ENCODE measurements at regions not wholly inside any gene's neighbourhood (a gene's known extent, or its start where the extent isn't known, plus 50 kb on each side); places are given as distances from the start of the nearest gene placed in this dataset.

GRCh38 chr11:70863993-70864392 is 388.4 kb downstream of the SHANK2 start:
- no peak for DNase-seq

GRCh38 chr11:70865356-70865755 is 387.0 kb downstream of the SHANK2 start:
- DNase-seq = no peak

GRCh38 chr11:70866834-70867233 is 385.5 kb downstream of the SHANK2 start:
- DNase-seq = no peak

DNA sequence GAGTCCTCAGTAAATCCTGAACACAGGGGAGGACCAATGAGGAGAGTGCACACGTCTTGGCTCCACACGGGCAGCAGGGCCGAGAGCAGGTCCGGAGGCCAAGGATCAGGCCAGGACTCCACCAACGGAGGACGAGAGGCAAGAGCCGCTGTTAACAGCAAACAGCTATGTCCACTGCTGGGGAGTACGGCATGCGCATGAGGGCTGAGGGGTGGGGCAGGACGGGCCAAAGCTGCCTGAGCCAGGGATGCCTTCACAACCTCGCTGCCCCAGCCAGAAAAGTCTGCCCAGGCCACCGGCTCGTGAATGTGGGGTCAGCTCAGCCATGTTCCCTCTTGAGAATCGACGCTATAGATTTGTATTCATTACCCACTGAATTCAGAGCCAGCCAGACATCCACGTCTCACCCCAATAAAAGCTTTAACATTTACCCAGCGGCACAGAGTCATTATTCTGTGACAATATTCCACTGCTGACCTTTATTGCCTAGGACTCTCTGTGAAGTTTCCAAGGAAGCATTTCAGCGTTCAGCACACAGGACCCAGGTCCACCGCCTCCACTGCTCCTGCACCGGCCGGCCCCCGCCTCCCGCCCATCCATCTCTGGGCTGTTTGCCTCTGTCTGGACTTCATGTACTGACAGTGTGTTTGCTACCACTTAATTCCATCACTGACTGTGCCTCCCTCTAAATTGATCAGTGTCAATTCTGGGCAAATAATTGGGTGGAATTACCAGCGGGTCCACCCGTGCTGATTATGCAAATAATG is 384.9 kb downstream of the SHANK2 start:
- DNase-seq = no peak

DNA sequence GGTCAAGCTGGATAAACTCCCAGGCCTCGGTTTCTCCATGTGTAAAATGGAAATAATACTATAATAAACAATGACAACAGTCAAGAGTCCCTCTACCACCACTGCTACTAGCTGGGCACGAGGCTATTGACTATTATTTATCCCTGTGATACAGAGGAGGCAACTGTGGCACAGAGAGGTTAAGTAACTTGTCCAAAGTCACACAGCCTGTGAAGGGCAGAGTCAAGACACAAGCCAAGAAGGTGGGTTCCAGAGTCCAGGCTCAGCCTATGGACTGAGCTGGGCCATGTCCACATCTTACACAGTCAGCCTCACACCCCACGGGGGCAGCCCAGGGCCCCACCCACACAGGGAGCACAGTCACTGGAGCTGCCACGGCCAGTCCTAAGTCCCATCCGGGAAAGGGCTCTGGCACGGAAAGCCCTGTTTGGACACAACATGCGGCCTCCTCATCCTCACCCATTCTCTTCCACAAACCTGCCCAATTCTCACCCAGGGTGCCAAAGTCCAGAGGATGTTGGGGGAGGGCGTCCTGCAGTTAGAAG is 384.0 kb downstream of the SHANK2 start:
- DNase-seq = no peak

DNA sequence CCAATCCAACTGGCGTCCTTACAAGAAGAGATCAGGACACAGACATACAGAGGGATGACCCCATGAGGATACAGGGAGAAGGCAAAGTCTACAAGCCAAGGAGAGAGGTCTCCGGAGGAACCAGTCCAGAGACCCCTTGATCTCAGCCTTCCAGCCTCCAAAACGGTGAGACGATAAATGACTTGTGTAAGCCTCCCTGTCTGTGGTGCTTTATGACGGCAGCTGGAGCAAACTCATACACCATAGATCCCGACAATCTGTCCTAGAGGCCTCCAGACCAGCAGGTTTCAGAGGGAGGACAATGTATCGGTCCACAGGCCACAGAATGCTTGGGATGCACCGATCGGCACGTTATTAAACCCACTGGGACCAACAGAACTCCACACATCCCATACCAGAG is 383.3 kb downstream of the SHANK2 start:
- DNase-seq = no peak

- no peak for DNase-seq
Measured at GRCh38 chr11:70871881-70872280, 380.5 kb downstream of the SHANK2 start.

DNA sequence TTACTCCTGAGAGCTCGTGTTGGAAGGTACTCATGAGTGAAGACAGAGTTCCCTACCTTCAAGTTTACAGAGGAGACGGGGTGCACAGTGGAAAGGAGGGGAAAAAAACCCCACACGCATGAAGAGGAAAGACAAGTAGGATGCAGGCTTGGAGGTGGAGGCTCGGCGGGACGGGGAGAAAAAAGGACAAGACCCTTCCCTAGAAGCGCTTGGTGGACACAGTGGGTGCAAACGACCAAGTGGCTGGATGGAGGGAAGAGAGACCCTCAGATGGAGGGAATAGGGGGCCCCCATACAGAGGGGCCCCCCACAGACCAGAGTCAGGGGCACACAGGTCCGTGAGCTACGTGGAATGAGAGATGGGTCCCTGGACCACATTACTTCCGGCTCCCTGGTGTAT is 380.1 kb downstream of the SHANK2 start:
- no peak for DNase-seq

- DNase-seq = no peak
Measured at GRCh38 chr11:70872955-70873735, 379.2 kb downstream of the SHANK2 start.

DNA sequence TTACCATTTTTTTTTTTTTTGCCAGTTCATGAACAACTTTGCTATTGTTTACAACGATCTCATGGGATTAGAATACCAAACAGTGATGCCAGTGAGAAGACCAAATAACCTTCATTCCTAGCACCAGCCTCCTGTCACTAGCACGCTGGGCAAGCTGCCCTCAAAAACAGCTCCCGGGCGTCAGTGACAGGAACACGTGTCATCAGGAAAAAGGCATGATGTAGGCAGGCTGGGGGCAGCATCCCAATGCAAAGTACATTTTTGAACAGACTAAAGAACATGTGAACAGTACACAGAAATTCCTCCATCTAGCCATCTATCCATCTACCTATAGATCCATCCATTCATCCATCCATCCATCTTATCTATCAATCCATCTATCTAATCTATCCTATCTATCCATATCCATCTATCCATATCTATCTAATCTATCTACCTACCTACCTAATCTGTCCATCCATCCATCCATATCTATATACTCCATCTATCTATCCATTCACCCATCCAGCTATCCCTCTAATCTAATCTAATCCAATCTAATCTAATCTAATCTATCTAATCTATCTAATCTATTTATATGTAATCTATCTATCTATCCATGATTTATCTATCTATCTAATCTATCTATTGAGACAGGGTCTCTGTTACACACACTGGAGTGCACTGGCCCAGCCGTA is 378.5 kb downstream of the SHANK2 start:
- no peak for DNase-seq

DNA sequence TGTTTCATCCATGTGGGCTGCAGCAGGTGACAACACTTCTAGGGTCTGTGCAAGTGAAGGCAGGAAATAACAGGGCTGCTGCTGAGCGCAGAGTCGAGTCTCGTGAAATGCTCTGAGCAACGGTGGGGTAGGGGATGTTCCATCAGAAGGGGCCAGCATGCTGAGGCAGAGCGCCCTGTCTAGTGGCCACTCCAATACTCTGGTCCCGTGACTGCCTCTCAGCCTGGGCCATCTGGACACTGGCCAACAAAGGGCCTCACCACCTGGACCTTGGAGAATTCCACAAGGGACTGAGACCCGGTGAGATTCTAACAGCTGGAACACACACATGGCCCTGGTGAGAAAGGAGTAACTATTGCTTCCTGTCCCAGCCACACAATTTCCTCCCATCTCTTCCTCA is 375.7 kb downstream of the SHANK2 start:
- DNase-seq = no peak

GRCh38 chr11:70877151-70877550 is 375.2 kb downstream of the SHANK2 start:
- DNase-seq = no peak

DNA sequence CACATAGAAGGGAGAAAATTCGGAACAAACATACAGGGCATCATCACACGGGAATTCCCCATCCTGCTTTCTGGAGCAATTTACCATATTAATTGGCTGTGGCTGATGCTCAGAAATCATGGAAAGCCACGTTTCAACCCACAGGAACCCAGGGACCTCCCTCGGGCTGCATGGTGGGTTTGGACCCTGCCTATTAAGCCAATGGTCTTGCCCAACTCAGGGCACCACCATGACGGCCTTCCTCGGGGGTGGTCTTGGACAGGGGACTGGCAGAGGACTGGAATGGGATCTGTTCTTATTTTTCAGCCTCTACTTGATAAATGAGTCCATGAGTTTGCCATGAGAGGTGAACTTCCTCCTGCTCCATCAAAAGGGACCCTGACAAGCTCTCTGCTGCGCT is 374.0 kb downstream of the SHANK2 start:
- no peak for DNase-seq

GRCh38 chr11:70879601-70880285 is 372.6 kb downstream of the SHANK2 start:
- DNase-seq = no peak

DNA sequence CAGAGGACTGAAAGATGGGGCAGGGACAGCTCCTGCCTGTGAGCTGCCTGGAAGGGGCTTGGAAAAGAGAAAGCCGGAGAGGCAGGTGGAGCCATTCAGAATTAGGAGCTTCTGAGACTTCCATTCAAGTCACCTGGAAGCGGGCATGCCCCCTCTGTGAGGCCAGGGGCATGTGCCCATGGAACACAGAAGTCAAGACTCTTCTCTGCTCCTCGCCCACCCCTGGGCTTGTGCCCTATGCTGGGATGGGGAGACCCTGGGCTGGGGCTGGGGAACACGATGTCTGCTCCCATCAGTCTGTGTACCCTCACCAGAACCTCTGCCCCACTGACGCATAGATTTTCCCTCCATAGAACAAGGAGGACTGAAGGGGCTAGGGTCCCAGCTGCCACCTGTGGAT is 372.0 kb downstream of the SHANK2 start:
- no peak for DNase-seq

- no peak for DNase-seq
Measured at GRCh38 chr11:70881948-70882715, 370.2 kb downstream of the SHANK2 start.

- no peak for DNase-seq
Measured at GRCh38 chr11:70882716-70883085, 369.7 kb downstream of the SHANK2 start.

DNA sequence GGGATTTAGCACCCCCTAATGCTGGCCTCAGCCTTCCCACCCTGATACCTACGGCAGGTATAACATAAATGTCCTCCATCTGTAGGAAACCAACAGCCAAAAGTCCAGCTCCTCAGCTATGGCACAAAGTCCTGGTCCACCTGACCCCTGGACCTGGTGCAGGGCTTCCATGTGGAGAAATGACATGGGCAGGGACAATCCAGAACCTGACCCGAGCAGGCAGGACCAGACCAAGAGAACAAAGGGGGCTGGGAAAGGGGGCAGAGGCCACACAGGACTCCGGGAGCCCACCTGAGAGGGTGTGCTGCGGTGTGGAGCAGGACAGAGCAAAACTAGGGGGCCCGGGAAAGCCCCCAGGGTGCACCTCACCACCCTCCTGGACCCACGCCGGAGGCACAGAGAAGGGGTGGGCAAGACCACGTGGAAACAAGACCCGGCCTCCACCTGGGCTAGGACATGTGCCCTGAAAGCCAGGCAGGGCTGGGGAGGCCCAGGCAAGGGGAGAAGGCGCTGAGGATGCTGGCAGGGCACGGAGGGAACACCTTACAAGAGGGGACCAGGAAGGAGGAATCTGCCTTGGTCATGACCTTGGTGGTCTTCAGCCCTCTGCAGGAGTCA is 368.9 kb downstream of the SHANK2 start:
- no peak for DNase-seq

DNA sequence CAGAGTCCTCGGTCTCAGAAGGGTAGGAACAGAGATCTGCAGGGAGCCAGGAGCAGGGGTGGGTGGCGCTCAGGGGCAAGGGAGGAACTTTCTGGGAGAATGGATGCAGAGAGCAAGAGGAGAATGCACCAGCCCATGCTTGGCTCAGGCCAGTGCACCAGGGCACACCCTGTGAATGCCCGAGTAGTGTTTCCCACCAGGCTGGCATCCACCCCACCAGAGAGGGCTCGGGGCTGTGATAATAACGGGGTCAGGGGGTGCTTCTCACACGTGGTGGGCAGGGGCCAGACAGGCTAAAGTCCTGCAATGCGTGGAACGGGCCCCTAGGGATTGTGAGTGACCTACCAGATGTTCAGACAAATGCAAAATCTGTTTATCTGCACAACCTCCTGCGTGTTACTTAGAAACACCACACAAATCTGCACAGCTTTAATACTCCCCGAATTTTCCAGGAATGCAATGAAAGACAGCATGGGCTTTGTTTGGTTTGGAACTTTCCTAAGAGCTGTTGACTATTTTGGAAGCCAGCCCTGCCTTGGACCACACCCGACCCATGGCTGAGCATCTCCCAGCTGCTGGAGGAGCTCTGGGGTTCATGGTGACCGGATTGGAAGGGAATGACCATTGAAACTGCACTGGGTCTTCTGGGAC is 368.3 kb downstream of the SHANK2 start:
- DNase-seq = no peak

DNA sequence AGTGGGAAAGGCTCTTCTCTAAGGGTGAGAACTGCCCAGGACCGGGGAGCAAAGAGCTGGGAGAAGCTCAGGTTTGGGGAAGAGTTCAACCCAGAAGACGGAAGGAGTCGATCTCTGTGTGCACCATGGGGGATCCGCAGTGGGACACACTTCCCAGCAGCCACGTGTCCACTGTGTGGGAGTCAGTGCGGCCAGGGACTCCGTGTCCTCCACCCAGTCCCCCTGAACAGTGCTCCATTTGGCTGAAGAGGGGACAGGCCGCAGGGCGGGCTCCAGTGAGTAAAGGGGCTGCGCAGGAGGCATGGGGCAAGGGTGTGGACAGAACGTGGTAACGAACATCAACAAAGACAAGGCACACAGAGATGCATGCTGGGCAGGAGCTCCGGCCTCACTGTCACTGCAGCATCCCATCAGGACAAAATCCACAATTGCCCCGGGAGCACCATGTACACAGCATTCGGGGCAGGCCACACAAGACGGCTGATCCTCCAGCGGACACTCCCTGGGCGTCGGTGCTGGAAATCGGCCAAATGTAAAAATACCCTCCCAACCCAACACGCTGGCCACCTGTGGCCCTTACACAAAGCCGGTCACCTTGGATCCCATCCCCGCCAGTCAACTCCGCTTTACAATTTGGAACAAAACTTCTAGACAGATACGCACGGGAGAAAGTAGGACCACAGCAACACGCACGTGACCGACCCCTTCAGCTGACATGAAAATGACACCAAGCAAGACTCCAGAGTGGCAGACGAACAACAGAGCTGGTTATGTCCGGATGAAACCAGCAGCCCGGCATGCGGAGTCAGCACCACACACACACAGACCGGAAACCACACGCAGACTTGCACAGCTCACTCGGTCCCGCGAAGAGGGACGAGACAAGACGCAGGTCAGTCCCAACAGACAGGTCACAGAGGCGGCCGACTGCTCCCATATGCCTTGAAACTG is 366.8 kb downstream of the SHANK2 start:
- DNase-seq = no peak

All from NCI-H226 (cell line).